Keratinocyte (primary cell): ENCODE measurements at regions not wholly inside any gene's neighbourhood (a gene's known extent, or its start where the extent isn't known, plus 50 kb on each side); places are given as distances from the start of the nearest gene placed in this dataset.

Experiments used
- EZH2 ChIP-seq: IDR thresholded peaks from one replicate; pipeline ENCODE4 v1.6.1; 2012; ENCODE audit warnings: inconsistent platforms, mild to moderate bottlenecking, low read length, moderate library complexity
- TF ChIP-seq, protein P1 (sequence below), 3 experiments: IDR thresholded peaks in 1 of 3; conservative IDR thresholded peaks in 1 of 3; optimal IDR thresholded peaks in 1 of 3; 2 replicates in 2 of 3; 3 replicates in 1 of 3; pipeline versions ENCODE3 to v1.5.1; 2011; ENCODE audit warnings: low read length in 3 of 3, mild to moderate bottlenecking in 3 of 3, moderate library complexity in 2 of 3, control low read depth in 1 of 3, inconsistent platforms in 1 of 3; ENCODE audit not compliant: insufficient read depth in 2 of 3; ENCODE audit errors: extremely low read depth in 1 of 3

GRCh38 chr14:85399186-85399585 lies 130.8 kb upstream of the FLRT2 start:
- TF ChIP-seq, protein P1, sequence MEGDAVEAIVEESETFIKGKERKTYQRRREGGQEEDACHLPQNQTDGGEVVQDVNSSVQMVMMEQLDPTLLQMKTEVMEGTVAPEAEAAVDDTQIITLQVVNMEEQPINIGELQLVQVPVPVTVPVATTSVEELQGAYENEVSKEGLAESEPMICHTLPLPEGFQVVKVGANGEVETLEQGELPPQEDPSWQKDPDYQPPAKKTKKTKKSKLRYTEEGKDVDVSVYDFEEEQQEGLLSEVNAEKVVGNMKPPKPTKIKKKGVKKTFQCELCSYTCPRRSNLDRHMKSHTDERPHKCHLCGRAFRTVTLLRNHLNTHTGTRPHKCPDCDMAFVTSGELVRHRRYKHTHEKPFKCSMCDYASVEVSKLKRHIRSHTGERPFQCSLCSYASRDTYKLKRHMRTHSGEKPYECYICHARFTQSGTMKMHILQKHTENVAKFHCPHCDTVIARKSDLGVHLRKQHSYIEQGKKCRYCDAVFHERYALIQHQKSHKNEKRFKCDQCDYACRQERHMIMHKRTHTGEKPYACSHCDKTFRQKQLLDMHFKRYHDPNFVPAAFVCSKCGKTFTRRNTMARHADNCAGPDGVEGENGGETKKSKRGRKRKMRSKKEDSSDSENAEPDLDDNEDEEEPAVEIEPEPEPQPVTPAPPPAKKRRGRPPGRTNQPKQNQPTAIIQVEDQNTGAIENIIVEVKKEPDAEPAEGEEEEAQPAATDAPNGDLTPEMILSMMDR (optimal IDR thresholded peaks at IDR 0.05 in 1 of 3, IDR thresholded peaks at IDR 0.05 in 1 of 3, conservative IDR thresholded peaks at IDR 0.05 in 1 of 3; ENCODE audit: extremely low read depth in 1 of 3, insufficient read depth in 2 of 3, low read length in 3 of 3) = no peak
- no peak for TF ChIP-seq EZH2
